K562 (cell line): ENCODE measurements at regions not wholly inside any gene's neighbourhood (a gene's known extent, or its start where the extent isn't known, plus 50 kb on each side); places are given as distances from the start of the nearest gene placed in this dataset.

Experiments
- ATAC-seq: fragments of 200-7000 bp; cut with Tn5 transposase; 3 replicates; pipeline ENCODE4 v1.9.1; 2020; ENCODE audit warnings: moderate library complexity
- BruUV-seq: library from RNA; stranded (reverse); fragments of 400-500 nt; replicated peaks from 2 replicates; lab custom pipeline; 2021; lab: Mats Ljungman, UMichigan
- CTCF ChIA-PET: fragments of 300-600 bp; formaldehyde crosslinking; extraction: SDS; loops from one replicate; lab custom pipeline; 2021; ENCODE audit warnings: low intra/inter-chr PET ratio; lab: Yijun Ruan, JAX
- POLR2A ChIA-PET: fragments of 300-600, 350-650 bp; sonication (Branson Sonifier 250); formaldehyde crosslinking; extraction: SDS; loops from one replicate; lab custom pipeline; 2021; ENCODE audit warnings: antibody characterized with exemption, inconsistent platforms; lab: Yijun Ruan, JAX
- DNase-seq, 4 experiments: peaks; one replicate each; pipeline versions ENCODE4 v3.0.0 to v3.0.0-alpha.2; 2011 to 2018; ENCODE audit warnings: low spot score in 3 of 4, mixed read lengths in 3 of 4; ENCODE audit errors: extremely low read depth in 1 of 4
- FAIRE-seq: peaks from 2 replicates; lab custom pipeline; 2011; peaks lifted over from hg19 to GRCh38; lab: Jason Lieb, UNC
- H2AFZ ChIP-seq: 2 replicates; pipeline ENCODE4 v1.6.0; 2011; ENCODE audit warnings: low read depth, low read length, control low read depth, inconsistent platforms
- H3K27ac ChIP-seq: fragments of 200-600 bp; 3 replicates; pipeline ENCODE4 v1.8.0; 2011; ENCODE audit warnings: low read depth, mild to moderate bottlenecking, control low read depth, inconsistent platforms, low read length, moderate library complexity, mixed read lengths; ENCODE audit errors: extremely low read depth
- H3K27me3 ChIP-seq, 2 experiments: fragments of 300-600 bp in 1 of 2; 2 replicates in 1 of 2; 3 replicates in 1 of 2; pipeline versions ENCODE4 v1.6.0 to v1.8.0; 2011; ENCODE audit warnings: inconsistent platforms in 2 of 2, low read length in 2 of 2, mild to moderate bottlenecking in 1 of 2, mixed read lengths in 1 of 2, moderate library complexity in 1 of 2; ENCODE audit not compliant: control insufficient read depth in 2 of 2, insufficient read depth in 2 of 2
- H3K36me3 ChIP-seq: fragments of 300-600 bp; 3 replicates; pipeline ENCODE4 v1.8.0; 2011; ENCODE audit warnings: mild to moderate bottlenecking, low read length, inconsistent platforms; ENCODE audit not compliant: control insufficient read depth, insufficient read depth
- H3K4me1 ChIP-seq, 2 experiments: fragments of 200-600 bp in 1 of 2; replicated peaks in 1 of 2; 2 replicates in 1 of 2; 3 replicates in 1 of 2; pipeline versions ENCODE4 v1.5.1 to v1.8.0; 2011; ENCODE audit warnings: inconsistent platforms in 2 of 2, low read length in 2 of 2, mild to moderate bottlenecking in 1 of 2, mixed read lengths in 1 of 2, moderate library complexity in 1 of 2; ENCODE audit not compliant: control insufficient read depth in 2 of 2, insufficient read depth in 2 of 2
- H3K4me2 ChIP-seq: 2 replicates; pipeline ENCODE4 v1.6.1; 2011; ENCODE audit warnings: low read length, control low read depth, inconsistent platforms, mixed read lengths; ENCODE audit not compliant: insufficient read depth
- H3K4me3 ChIP-seq: fragments of 200-600 bp; sonication (generic), shearing (Covaris generic); 2 replicates; pipeline ENCODE4 v1.5.1; 2016; ENCODE audit warnings: control low read depth, inconsistent platforms
- H3K79me2 ChIP-seq: fragments of 200-600 bp; 3 replicates; pipeline ENCODE4 v1.8.0; 2011; ENCODE audit warnings: low read length, inconsistent platforms; ENCODE audit not compliant: control insufficient read depth, insufficient read depth
- H3K9ac ChIP-seq, 2 experiments: 2 replicates each; pipeline versions ENCODE4 v1.6.0 to v1.6.1; 2011; ENCODE audit warnings: low read depth in 2 of 2, low read length in 2 of 2, control low read depth in 1 of 2, inconsistent platforms in 1 of 2, mild to moderate bottlenecking in 1 of 2, mixed read lengths in 1 of 2; ENCODE audit not compliant: insufficient read depth in 1 of 2
- H3K9me1 ChIP-seq: one replicate; pipeline ENCODE4 v1.6.0; 2011; ENCODE audit warnings: inconsistent platforms, mild to moderate bottlenecking, low read length, moderate library complexity; ENCODE audit not compliant: control insufficient read depth, insufficient read depth
- H3K9me3 ChIP-seq: replicated peaks from 2 replicates; pipeline ENCODE4 v1.5.1; 2011; ENCODE audit warnings: low read depth, low read length, inconsistent platforms; ENCODE audit not compliant: control insufficient read depth, insufficient read depth
- H4K20me1 ChIP-seq: replicated peaks from 2 replicates; pipeline ENCODE4 v1.6.1; 2011; ENCODE audit warnings: low read length, inconsistent platforms, mixed read lengths; ENCODE audit not compliant: control insufficient read depth, insufficient read depth
- ATF4 ChIP-seq: fragments of 450-650 bp; formaldehyde crosslinking; IDR thresholded peaks from 2 replicates; pipeline ENCODE4 v1.4.0; 2022; ENCODE audit warnings: mild to moderate bottlenecking, moderate library complexity
- E2F5 ChIP-seq: sonication (generic); formaldehyde crosslinking; IDR thresholded peaks from 2 replicates; pipeline ENCODE4 v1.8.0; 2022; ENCODE audit warnings: mild to moderate bottlenecking, missing genetic modification reagents
- KAT8 ChIP-seq: fragments of 450-650 bp; IDR thresholded peaks from 2 replicates; pipeline ENCODE4 v1.6.1; 2016; ENCODE audit warnings: low read depth, mild to moderate bottlenecking
- LARP7 ChIP-seq: fragments of 450-650 bp; IDR thresholded peaks from 2 replicates; pipeline ENCODE4 v1.6.1; 2016
- MBD2 ChIP-seq: sonication (generic); IDR thresholded peaks from 2 replicates; pipeline ENCODE4 v1.6.1; 2016; ENCODE audit warnings: low read depth, borderline replicate concordance
- MCM3 ChIP-seq: fragments of 450-650 bp; IDR thresholded peaks from 2 replicates; pipeline ENCODE4 v1.6.1; 2016
- NFYB ChIP-seq: IDR thresholded peaks from 2 replicates; pipeline ENCODE4 v1.6.1; 2011; ENCODE audit warnings: mild to moderate bottlenecking, moderate library complexity; ENCODE audit not compliant: insufficient read length; ENCODE audit errors: extremely low read depth
- POLR2AphosphoS5 ChIP-seq: IDR thresholded peaks from 2 replicates; pipeline ENCODE4 v1.6.1; 2011; ENCODE audit warnings: mild to moderate bottlenecking, low read depth, low read length, moderate library complexity; ENCODE audit not compliant: control insufficient read depth, insufficient read depth
- RNF2 ChIP-seq: sonication (generic); IDR thresholded peaks from 2 replicates; pipeline ENCODE4 v1.6.1; 2016
- SRSF1 ChIP-seq: fragments of 200-400 bp; formaldehyde crosslinking; IDR thresholded peaks from 2 replicates; pipeline ENCODE4 v1.6.1; 2017; ENCODE audit warnings: mild to moderate bottlenecking, low read depth, low read length, moderate library complexity
- TCFL5 ChIP-seq: fragments of 250-450 bp; sonication (Bioruptor Pico); conservative IDR thresholded peaks from 2 replicates; pipeline ENCODE4 v1.6.1; 2021; ENCODE audit warnings: mild to moderate bottlenecking, moderate library complexity, matching md5 sums
- ZNF175 ChIP-seq: fragments of 200-800 bp; sonication (Bioruptor generic); IDR thresholded peaks from 2 replicates; pipeline ENCODE4 v1.6.1; 2016; ENCODE audit warnings: low read depth, mild to moderate bottlenecking, missing genetic modification characterization, missing compliant biosample characterization
- ZNF518B ChIP-seq: fragments of 250-450 bp; sonication (Bioruptor Pico); IDR thresholded peaks from 2 replicates; pipeline ENCODE4 v1.5.0; 2021; ENCODE audit warnings: mild to moderate bottlenecking, moderate library complexity
- WGBS: fragments of 100-300 bp; shearing (Covaris generic); methylation state at CpG from one replicate; pipeline ENCODE4 v1.1.6; 2016; ENCODE audit warnings: low coverage, mixed read lengths; ENCODE audit not compliant: insufficient coverage; ENCODE audit errors: missing lambda C conversion rate; 5-methylcytosine and 5-hydroxymethylcytosine counted together
- in situ Hi-C: fragments of 300-500 bp; cut with MboI; formaldehyde crosslinking; loops from 4 replicates; pipeline ENCODE4 v1.15.0; 2018; ENCODE audit warnings: inconsistent platforms, mixed read lengths
- intact Hi-C: fragments of 100-400 bp; cut with micrococcal nuclease; formaldehyde crosslinking; loops from 2 replicates; pipeline ENCODE4 v1.14.2; 2022
- TF ChIP-seq, protein P1 (sequence below): fragments of 250-450 bp; sonication (Bioruptor Pico); IDR thresholded peaks from 2 replicates; pipeline ENCODE4 v1.8.0; 2021; ENCODE audit warnings: moderate library complexity, mild to moderate bottlenecking, inconsistent platforms

- no peak for TF ChIP-seq ZNF175
- TF ChIP-seq KAT8 = no peak
- TF ChIP-seq, all 486 proteins: peak for 0
Measured at GRCh38 chr3:154781595-154781994, 298.5 kb upstream of the MME start (continued).

GRCh38 chr3:154780263-154780662 lies 299.9 kb upstream of the MME start:
- POLR2A ChIA-PET = interaction anchor here (0.5 to 1.2 kb wide), 2 partner anchors 12 to 24 kb away, joined by 3 to 4 read pairs; no protein-coding TSS in a partner anchor
- no peaks in the 10 kb centered on the region for H4K20me1 ChIP-seq
- no peaks in the 10 kb centered on the region for H3K4me1 ChIP-seq
- 6% methylated on average over 1 of the region's 1 CpG for WGBS
- no peak overlapping the region for H3K4me3 ChIP-seq
- no peaks in the 10 kb centered on the region for H3K36me3 ChIP-seq
- in situ Hi-C loops (no loop called here), intact Hi-C loops (no loop called here)
- no peak overlapping the region for H3K9ac ChIP-seq
- no peaks in the 10 kb centered on the region for H3K9me1 ChIP-seq
- H3K27ac ChIP-seq = no peak overlapping the region
- no peak for DNase-seq
- no peaks in the 10 kb centered on the region for H3K27me3 ChIP-seq
- BruUV-seq = no TSS peak
- CTCF ChIA-PET = no interaction called here
- no peak for ATAC-seq
- no peaks in the 10 kb centered on the region for H3K79me2 ChIP-seq
- FAIRE-seq = no peak
- no peak overlapping the region for H3K4me2 ChIP-seq
- no peaks in the 10 kb centered on the region for H3K9me3 ChIP-seq
- H2AFZ ChIP-seq = no peak overlapping the region
- TF ChIP-seq NFYB (no peak), SRSF1 (no peak), E2F5 (CRISPR knock-in tag) (no peak), RNF2 (no peak), TCFL5 (CRISPR knock-in tag) (no peak), POLR2AphosphoS5 (no peak), ZNF518B (CRISPR knock-in tag) (no peak), ATF4 (CRISPR knock-in tag) (no peak), MBD2 (no peak), LARP7 (no peak), MCM3 (no peak)
- TF ChIP-seq, protein P1, sequence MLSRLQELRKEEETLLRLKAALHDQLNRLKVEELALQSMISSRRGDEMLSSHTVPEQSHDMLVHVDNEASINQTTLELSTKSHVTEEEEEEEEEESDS (CRISPR knock-in tag) = no peak
